Endothelial cell of umbilical vein (primary cell): ENCODE measurements at regions not wholly inside any gene's neighbourhood (a gene's known extent, or its start where the extent isn't known, plus 50 kb on each side); places are given as distances from the start of the nearest gene placed in this dataset.

Experiments
- BruUV-seq: library from RNA; stranded (reverse); fragments of 400-500 nt; replicated peaks from 2 replicates; lab custom pipeline; 2021; lab: Mats Ljungman, UMichigan
- CTCF ChIA-PET: fragments of 300-600, 350-600 bp; sonication (Branson Sonifier 250); formaldehyde crosslinking; loops from one replicate; lab custom pipeline; 2021; ENCODE audit warnings: antibody characterized with exemption, inconsistent platforms; lab: Charles Lee
- POLR2A ChIA-PET: fragments of 300-600, 350-600 bp; sonication (Branson Sonifier 250); formaldehyde crosslinking; loops from one replicate; lab custom pipeline; 2021; ENCODE audit warnings: antibody characterized with exemption, inconsistent platforms; lab: Charles Lee
- DNase-seq: peaks from one replicate; pipeline ENCODE4 v3.0.0-alpha.2; 2011; ENCODE audit warnings: low read depth, low spot score
- FAIRE-seq: peaks from 2 replicates; lab custom pipeline; 2011; peaks lifted over from hg19 to GRCh38; lab: Jason Lieb, UNC
- H2AFZ ChIP-seq: 2 replicates; pipeline ENCODE4 v1.6.0; 2012; ENCODE audit warnings: low read depth, low read length, control low read depth, inconsistent platforms
- H3K27ac ChIP-seq: 2 replicates; pipeline ENCODE4 v1.5.1; 2011; ENCODE audit warnings: low read depth, mild to moderate bottlenecking, control low read depth, low read length, moderate library complexity; ENCODE audit not compliant: insufficient read depth
- H3K27me3 ChIP-seq, 2 experiments: 2 replicates each; pipeline versions ENCODE4 v1.6.0 to v1.6.1; 2011; ENCODE audit warnings: low read length in 2 of 2, mixed read lengths in 1 of 2; ENCODE audit not compliant: control insufficient read depth in 2 of 2, insufficient read depth in 2 of 2
- H3K36me3 ChIP-seq, 2 experiments: 2 replicates in 1 of 2; 3 replicates in 1 of 2; pipeline ENCODE4 v1.5.1; 2011; ENCODE audit warnings: low read length in 2 of 2, mild to moderate bottlenecking in 1 of 2, moderate library complexity in 1 of 2; ENCODE audit not compliant: control insufficient read depth in 2 of 2, insufficient read depth in 2 of 2; ENCODE audit errors: extremely low read depth in 1 of 2
- H3K4me1 ChIP-seq: 3 replicates; pipeline ENCODE4 v1.5.1; 2011; ENCODE audit warnings: mild to moderate bottlenecking, low read length; ENCODE audit not compliant: control insufficient read depth, insufficient read depth; ENCODE audit errors: extremely low read depth
- H3K4me2 ChIP-seq: 2 replicates; pipeline ENCODE4 v1.6.1; 2011; ENCODE audit warnings: low read length, control low read depth, mixed read lengths; ENCODE audit not compliant: insufficient read depth
- H3K4me3 ChIP-seq, 3 experiments: fragments of 200-600 bp in 1 of 3; sonication (generic), shearing (Covaris generic) in 1 of 3; replicated peaks in 1 of 3; 2 replicates each; pipeline ENCODE4 v1.5.1; 2011 to 2016; ENCODE audit warnings: control low read depth in 3 of 3, low read length in 3 of 3, mild to moderate bottlenecking in 2 of 3, inconsistent platforms in 1 of 3, low read depth in 1 of 3, moderate library complexity in 1 of 3; ENCODE audit not compliant: insufficient read depth in 1 of 3
- H3K79me2 ChIP-seq: 2 replicates; pipeline ENCODE4 v1.6.0; 2012; ENCODE audit warnings: low read length, inconsistent platforms; ENCODE audit not compliant: control insufficient read depth, insufficient read depth
- H3K9ac ChIP-seq: replicated peaks from 2 replicates; pipeline ENCODE3; 2011; ENCODE audit warnings: low read length, control low read depth; ENCODE audit not compliant: insufficient read depth; ENCODE audit errors: extremely low read depth
- H3K9me1 ChIP-seq: replicated peaks from 3 replicates; pipeline ENCODE4 v1.6.0; 2011; ENCODE audit warnings: mild to moderate bottlenecking, low read length; ENCODE audit not compliant: control insufficient read depth, insufficient read depth; ENCODE audit errors: extremely low read depth
- H3K9me3 ChIP-seq: replicated peaks from 2 replicates; pipeline ENCODE4 v1.5.1; 2012; ENCODE audit warnings: low read length, inconsistent platforms; ENCODE audit not compliant: control insufficient read depth, insufficient read depth
- H4K20me1 ChIP-seq: replicated peaks from 2 replicates; pipeline ENCODE3; 2011; ENCODE audit warnings: mild to moderate bottlenecking, low read length; ENCODE audit not compliant: control insufficient read depth, insufficient read depth; ENCODE audit errors: extremely low read depth
- GATA2 ChIP-seq: IDR thresholded peaks from 2 replicates; pipeline ENCODE4 v1.7.0; 2011; ENCODE audit warnings: low read depth, mild to moderate bottlenecking, moderate library complexity, mixed read lengths, low read length; ENCODE audit not compliant: insufficient read length, insufficient read depth
- dilution Hi-C: fragments of 300-500 bp; cut with MboI; formaldehyde crosslinking; loops from one replicate; pipeline ENCODE4 v1.15.0; 2019; ENCODE audit warnings: low sequenced_read_pairs; ENCODE audit not compliant: extremely low pct_ligation_motif_present
- intact Hi-C: fragments of 100-400 bp; cut with micrococcal nuclease; formaldehyde crosslinking; loops from one replicate; pipeline ENCODE4 v1.10.0; 2022
- TF ChIP-seq, protein P1 (sequence below): IDR thresholded peaks from 2 replicates; pipeline ENCODE4 v1.6.1; 2011; ENCODE audit not compliant: insufficient read depth, insufficient read length
- TF ChIP-seq, protein P2 (sequence below), 2 donors: IDR thresholded peaks; 1 replicate in 1 of 2; 2 replicates in 1 of 2; pipeline ENCODE4 v1.5.1; 2011; ENCODE audit warnings: low read length in 2 of 2, mild to moderate bottlenecking in 2 of 2, moderate library complexity in 2 of 2, control low read depth in 1 of 2, inconsistent platforms in 1 of 2, low read depth in 1 of 2; ENCODE audit not compliant: insufficient read depth in 1 of 2; ENCODE audit errors: extremely low read depth in 1 of 2

DNA sequence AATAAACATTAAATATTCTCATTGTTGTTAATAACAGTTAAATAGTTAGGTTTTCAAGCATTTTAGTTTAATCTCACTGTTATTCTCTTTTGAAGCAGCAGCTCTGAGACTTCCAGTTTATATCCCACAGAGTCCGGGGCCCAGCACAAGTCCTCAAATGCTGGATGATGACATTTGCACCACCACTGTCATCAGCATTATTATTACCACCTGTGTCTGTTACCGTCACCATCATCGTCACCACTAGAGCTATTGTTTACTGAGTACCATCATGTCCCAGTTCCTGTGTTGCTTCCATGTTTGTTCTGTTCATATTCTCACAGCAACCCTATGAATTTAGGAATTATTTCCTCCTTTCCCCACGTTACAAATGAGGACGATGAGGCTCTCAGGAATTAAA is 169.2 kb upstream of the NR3C1 start:
- intact Hi-C loops (no loop called here), dilution Hi-C loops (no loop called here)
- H3K4me1 ChIP-seq, result no peaks in the 10 kb centered on the region
- H3K27ac ChIP-seq, result no peak overlapping the region
- DNase-seq (no peak), FAIRE-seq (no peak)
- H3K4me3 ChIP-seq, result no peak overlapping the region
- H3K4me2 ChIP-seq, result no peak overlapping the region
- H3K36me3 ChIP-seq, result no peaks in the 10 kb centered on the region
- H3K9ac ChIP-seq, result no peak overlapping the region
- ChIA-PET POLR2A (no interaction called here), CTCF (no interaction called here)
- no peak for TF ChIP-seq GATA2
- TF ChIP-seq, protein P1, sequence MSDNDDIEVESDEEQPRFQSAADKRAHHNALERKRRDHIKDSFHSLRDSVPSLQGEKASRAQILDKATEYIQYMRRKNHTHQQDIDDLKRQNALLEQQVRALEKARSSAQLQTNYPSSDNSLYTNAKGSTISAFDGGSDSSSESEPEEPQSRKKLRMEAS, result no peak
- no TSS peak for BruUV-seq
- no peaks in the 10 kb centered on the region for H3K9me3 ChIP-seq
- H2AFZ ChIP-seq, result no peak overlapping the region
- no peaks in the 10 kb centered on the region for H4K20me1 ChIP-seq
- no peaks in the 10 kb centered on the region for H3K27me3 ChIP-seq
- no peaks in the 10 kb centered on the region for H3K9me1 ChIP-seq
- no peaks in the 10 kb centered on the region for H3K79me2 ChIP-seq

DNA sequence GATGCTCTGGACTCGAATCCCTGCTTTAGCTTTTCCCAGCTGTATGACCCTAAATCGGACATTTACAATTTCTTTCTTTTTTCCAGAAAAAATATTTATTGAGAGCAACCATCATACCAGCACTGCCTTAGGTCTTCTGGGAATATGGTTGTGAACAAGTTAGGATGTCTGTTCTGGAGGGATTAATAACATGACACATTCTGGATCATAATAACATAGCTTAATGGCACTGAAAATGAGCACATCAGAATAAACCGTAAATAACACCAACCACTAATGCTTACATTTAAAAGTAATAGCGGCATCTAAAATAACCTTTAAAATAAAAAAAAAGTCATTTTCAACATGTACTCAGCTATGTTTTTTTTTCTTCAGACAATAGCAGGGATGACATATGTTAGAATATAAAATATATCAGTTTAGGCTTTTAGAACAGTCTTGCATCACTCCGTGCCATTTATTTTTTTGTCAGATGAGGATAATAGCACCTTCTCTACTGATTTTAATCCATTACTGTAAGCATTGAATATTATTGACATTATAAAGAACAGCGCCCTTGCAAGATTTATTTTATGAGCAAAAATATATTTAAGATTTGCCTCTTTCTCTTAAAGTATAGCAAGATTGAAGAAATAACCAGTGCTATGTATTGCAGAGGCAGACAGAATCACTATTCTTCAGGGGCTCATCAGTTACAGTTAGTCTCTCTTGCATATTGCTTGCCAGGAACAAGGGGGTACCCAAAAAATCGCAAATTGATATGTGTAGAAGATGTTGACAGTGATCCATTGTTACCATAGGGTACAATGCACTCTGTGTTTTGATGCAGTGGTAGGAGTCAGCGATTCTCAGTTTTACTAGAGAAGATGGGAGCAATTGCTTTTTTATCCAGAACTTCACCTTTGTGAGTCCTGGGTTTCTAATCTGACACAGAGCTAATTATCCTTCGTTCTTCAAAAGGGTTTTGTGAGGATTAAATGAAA is 168.4 kb upstream of the NR3C1 start:
- POLR2A ChIA-PET, result no interaction called here
- no peak overlapping the region for H3K4me2 ChIP-seq
- TF ChIP-seq, protein P2, sequence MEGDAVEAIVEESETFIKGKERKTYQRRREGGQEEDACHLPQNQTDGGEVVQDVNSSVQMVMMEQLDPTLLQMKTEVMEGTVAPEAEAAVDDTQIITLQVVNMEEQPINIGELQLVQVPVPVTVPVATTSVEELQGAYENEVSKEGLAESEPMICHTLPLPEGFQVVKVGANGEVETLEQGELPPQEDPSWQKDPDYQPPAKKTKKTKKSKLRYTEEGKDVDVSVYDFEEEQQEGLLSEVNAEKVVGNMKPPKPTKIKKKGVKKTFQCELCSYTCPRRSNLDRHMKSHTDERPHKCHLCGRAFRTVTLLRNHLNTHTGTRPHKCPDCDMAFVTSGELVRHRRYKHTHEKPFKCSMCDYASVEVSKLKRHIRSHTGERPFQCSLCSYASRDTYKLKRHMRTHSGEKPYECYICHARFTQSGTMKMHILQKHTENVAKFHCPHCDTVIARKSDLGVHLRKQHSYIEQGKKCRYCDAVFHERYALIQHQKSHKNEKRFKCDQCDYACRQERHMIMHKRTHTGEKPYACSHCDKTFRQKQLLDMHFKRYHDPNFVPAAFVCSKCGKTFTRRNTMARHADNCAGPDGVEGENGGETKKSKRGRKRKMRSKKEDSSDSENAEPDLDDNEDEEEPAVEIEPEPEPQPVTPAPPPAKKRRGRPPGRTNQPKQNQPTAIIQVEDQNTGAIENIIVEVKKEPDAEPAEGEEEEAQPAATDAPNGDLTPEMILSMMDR (IDR thresholded peaks at IDR 0.05; ENCODE audit: extremely low read depth in 1 of 2, insufficient read depth in 1 of 2, low read depth in 1 of 2, low read length in 2 of 2), result no peak
- H3K27ac ChIP-seq, result no peak overlapping the region
- BruUV-seq, result no TSS peak
- dilution Hi-C loops, result no loop called here
- intact Hi-C loops, result no loop called here
- H3K4me1 ChIP-seq, result no peaks in the 10 kb centered on the region
- CTCF ChIA-PET, result interaction anchor here (0.6 to 1.6 kb wide), 2 partner anchors 11 to 21 kb away, joined by 3 to 5 read pairs; no protein-coding TSS in a partner anchor
- H3K27me3 ChIP-seq, result no peaks in the 10 kb centered on the region
- no peak overlapping the region for H3K4me3 ChIP-seq
- no peak overlapping the region for H2AFZ ChIP-seq
- no peaks in the 10 kb centered on the region for H3K79me2 ChIP-seq
- no peaks in the 10 kb centered on the region for H3K36me3 ChIP-seq
- H3K9me1 ChIP-seq, result no peaks in the 10 kb centered on the region
- no peaks in the 10 kb centered on the region for H4K20me1 ChIP-seq
- H3K9me3 ChIP-seq, result no peaks in the 10 kb centered on the region
- FAIRE-seq, result no peak
- no peak for DNase-seq
- H3K9ac ChIP-seq, result no peak overlapping the region
